ENCODE measurements at regions not wholly inside any gene's neighbourhood (a gene's known extent, or its start where the extent isn't known, plus 50 kb on each side); places are given as distances from the start of the nearest gene placed in this dataset.

DNA sequence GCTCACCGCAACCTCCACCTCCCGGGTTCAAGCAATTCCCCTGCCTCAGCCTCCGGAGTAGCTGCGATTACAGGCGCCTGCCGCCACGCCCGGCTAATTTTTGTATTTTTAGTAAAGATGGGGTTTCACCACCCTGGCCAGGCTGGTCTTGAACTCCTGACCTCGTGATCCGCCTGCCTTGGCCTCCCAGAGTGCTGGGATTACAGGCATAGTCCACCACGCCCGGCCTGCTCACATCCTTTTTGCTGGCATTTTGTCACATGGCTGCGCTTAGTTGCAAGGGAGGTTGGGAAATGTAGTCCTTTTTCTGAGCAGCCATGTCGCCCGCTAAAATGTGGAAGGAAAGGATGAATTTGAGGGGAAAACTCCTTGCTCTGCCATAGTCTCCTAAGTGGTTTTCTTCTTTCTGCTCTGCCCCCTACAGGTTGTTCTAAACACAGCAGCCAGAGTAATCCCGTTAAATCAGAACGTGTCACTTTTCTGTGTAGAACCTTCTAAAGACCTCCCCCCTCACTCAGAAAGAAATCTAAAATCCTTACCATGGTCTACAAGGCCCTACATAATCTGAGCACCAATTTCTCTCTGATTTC is 57.8 kb upstream of the HSPA9 start:
- ATAC-seq = peak; percentile 79
- intact Hi-C loops (cut with DNase I, micrococcal nuclease) = no loop called here

DNA sequence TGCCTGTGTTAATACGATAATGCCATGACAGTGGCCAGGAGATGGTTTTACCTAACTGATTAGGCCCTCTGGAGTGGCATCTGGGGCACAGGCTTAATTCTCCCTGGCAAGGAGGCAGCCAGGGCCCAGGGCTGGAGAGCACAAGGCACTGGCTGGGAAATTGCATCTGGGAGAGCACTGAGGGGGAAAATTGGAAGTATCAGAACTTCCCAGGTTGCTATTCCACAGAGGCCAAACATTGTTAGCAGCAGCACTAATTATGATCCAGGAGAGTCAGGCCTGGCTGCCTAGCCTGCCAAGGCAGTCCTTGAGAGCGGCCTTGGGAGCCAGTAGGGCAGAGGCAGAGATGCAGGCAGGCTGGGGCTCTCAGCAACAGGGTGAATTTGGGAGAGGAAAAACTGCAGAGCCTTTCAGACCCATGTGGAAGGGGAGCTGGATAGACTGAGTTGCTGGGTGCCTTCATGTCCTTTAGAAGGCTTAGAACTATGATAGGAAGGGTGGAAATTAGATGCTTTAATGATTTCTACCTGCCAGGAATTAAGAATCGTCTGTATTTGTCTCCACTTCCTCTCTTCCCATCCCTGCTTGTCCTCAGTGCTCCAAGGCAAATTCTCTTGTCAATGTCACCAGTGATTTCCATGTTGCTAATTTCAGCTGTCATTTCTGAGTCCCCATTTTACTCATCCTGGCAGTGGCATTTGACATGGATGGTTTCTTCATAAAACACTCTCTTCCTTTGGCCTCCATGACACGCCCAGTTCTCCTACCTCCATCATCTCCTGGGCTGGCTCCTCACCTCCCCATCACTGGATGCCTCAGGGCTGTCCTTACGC is 56.1 kb upstream of the HSPA9 start:
- no peak overlapping the region for H3K4me3 ChIP-seq
- TF ChIP-seq, protein P1, sequence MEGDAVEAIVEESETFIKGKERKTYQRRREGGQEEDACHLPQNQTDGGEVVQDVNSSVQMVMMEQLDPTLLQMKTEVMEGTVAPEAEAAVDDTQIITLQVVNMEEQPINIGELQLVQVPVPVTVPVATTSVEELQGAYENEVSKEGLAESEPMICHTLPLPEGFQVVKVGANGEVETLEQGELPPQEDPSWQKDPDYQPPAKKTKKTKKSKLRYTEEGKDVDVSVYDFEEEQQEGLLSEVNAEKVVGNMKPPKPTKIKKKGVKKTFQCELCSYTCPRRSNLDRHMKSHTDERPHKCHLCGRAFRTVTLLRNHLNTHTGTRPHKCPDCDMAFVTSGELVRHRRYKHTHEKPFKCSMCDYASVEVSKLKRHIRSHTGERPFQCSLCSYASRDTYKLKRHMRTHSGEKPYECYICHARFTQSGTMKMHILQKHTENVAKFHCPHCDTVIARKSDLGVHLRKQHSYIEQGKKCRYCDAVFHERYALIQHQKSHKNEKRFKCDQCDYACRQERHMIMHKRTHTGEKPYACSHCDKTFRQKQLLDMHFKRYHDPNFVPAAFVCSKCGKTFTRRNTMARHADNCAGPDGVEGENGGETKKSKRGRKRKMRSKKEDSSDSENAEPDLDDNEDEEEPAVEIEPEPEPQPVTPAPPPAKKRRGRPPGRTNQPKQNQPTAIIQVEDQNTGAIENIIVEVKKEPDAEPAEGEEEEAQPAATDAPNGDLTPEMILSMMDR (IDR thresholded peaks at IDR 0.05) = no peak
- no peaks in the 10 kb centered on the region for H3K4me1 ChIP-seq (ENCODE audit: low read depth)
- no peaks in the 10 kb centered on the region for H3K9me3 ChIP-seq
- ATAC-seq (no peak), DNase-seq (no peak)
- no peaks in the 10 kb centered on the region for H3K36me3 ChIP-seq (ENCODE audit: low read depth)
- intact Hi-C loops (cut with DNase I, micrococcal nuclease) = no loop called here

More for the DNA sequence above, 57.8 kb upstream of the HSPA9 start:
- DNase-seq = peak in 2 of 3 donors; percentile 47 to 57
- Histone ChIP-seq H3K36me3 (ENCODE audit: low read depth) (no peaks in the 10 kb centered on the region), H3K4me3 (no peak overlapping the region), H3K4me1 (ENCODE audit: low read depth) (no peaks in the 10 kb centered on the region), H3K9me3 (no peaks in the 10 kb centered on the region)
- TF ChIP-seq, protein P1 (IDR thresholded peaks at IDR 0.05) = no peak

DNA sequence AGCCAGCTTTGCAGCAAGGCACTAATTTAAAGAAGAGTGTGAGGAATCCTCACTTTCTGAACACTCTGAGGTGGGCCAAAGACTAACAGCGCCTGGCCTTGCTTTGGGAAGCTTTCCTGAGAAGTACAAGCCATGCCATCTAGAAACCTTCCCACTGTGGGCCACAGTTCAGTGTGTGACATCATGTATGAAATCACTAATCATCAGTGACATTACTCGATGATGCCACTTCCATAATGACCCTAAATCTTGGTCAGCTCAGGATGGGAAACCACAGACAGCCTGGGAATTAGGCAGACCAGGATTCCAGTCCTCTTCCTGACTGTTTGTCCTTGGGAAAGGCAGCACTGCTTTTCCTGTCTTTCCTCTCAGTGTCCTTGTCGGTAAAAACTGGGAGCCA is 54.2 kb upstream of the HSPA9 start:
- Histone ChIP-seq H3K9me3 (no peaks in the 10 kb centered on the region), H3K4me3 (no peak overlapping the region), H3K36me3 (ENCODE audit: low read depth) (no peaks in the 10 kb centered on the region), H3K4me1 (ENCODE audit: low read depth) (no peaks in the 10 kb centered on the region)
- TF ChIP-seq, protein P1 (IDR thresholded peaks at IDR 0.05) = no peak
- no peak for ATAC-seq
- DNase-seq = no peak
- intact Hi-C loops (cut with DNase I, micrococcal nuclease) = no loop called here

DNA sequence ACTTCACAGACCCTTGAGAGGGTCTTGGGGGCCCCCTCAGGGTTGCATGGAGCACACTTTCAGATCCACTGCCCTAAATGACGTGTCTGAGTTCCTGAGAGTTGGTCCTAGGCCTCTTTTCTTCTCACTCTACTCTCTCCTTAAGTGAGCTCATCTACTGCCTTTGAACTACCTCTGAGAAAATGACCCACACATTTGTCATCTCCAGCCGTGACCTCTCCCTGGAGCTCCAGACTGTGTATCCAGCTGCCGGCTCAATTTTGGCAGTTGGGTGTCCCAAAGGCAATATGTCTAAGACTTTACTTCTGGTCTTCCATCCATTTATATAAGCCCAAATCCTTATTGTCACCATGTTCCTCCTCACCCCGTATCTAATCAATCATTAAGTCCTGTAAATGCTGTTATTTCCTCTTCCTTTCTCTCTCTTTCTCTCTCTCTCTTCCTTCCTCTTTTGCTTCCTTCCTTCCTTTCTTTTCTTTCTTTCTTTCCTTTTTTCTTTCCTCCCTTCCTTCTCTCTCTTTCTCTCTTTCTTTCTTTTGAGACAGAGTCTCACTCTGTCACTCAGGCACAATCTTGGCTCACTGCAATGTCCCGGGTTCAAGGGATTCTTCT is 51.2 kb upstream of the HSPA9 start:
- H3K36me3 ChIP-seq (ENCODE audit: low read depth) = no peaks in the 10 kb centered on the region
- intact Hi-C loops (cut with DNase I, micrococcal nuclease) = no loop called here
- TF ChIP-seq, protein P1 (IDR thresholded peaks at IDR 0.05) = no peak
- no peaks in the 10 kb centered on the region for H3K4me1 ChIP-seq (ENCODE audit: low read depth)
- H3K4me3 ChIP-seq = no peak overlapping the region
- no peak for DNase-seq
- ATAC-seq = no peak
- no peaks in the 10 kb centered on the region for H3K9me3 ChIP-seq

DNA sequence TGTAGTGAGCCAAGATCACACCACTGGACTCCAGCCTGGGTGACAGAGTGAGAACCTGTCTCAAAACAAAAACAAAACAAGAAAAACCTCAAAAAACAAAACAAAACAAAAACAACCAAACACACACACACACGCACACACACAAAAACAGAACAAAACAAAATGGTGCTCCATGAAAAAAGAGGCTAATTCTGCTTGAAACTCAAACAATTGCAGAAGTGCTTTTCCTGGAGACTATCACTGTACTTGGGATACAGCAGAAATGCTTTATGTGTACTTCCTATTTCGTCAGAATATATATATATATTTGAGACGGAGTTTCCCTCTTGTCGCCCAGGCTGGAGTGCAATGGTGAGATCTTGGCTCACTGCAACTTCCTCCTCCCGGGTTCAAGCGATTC is 49.9 kb upstream of the HSPA9 start:
- ATAC-seq = no peak
- intact Hi-C loops (cut with DNase I, micrococcal nuclease) = no loop called here

More for the DNA sequence above, 49.9 kb upstream of the HSPA9 start:
- H3K4me3 ChIP-seq = no peak overlapping the region
- H3K9me3 ChIP-seq = no peaks in the 10 kb centered on the region
- no peak for DNase-seq
- H3K36me3 ChIP-seq (ENCODE audit: low read depth) = no peaks in the 10 kb centered on the region
- no peaks in the 10 kb centered on the region for H3K4me1 ChIP-seq (ENCODE audit: low read depth)
- TF ChIP-seq, protein P1 (IDR thresholded peaks at IDR 0.05) = no peak

Measured in mucosa of descending colon (tissue), 3 donors.